ENCODE measurements at regions not wholly inside any gene's neighbourhood (a gene's known extent, or its start where the extent isn't known, plus 50 kb on each side); places are given as distances from the start of the nearest gene placed in this dataset.

- 85 to 94% (median 89%) methylated on average over 20 of the region's 20 CpGs for WGBS, 5 donors
- intact Hi-C loops (cut with DNase I; ENCODE audit: low total_unique reads): no loop called here
- DNase-seq: no peak
- Histone ChIP-seq H3K4me1 (no peaks in the 10 kb centered on the region), H3K36me3 (no peaks in the 10 kb centered on the region), H3K9me3 (no peaks in the 10 kb centered on the region), H3K27ac (no peak overlapping the region), H3K27me3 (replicated peaks in 1 of 7) (peaks cover 0 to 29% (median 0%) of the 10 kb centered on the region in 7 donors), H3K4me3 (no peak overlapping the region)
- no peak for TF ChIP-seq CTCF (IDR thresholded peaks at IDR 0.05 in 8 of 11, conservative IDR thresholded peaks at IDR 0.05 in 3 of 11)
- no peak for TF ChIP-seq POLR2A (IDR thresholded peaks at IDR 0.05)
These were observed 197.1 kb upstream of the C2CD4B start for GRCh38 chr15:62362144-62362543.

- H3K4me1 ChIP-seq: no peaks in the 10 kb centered on the region
- intact Hi-C loops (cut with DNase I; ENCODE audit: low total_unique reads): no loop called here
- DNase-seq: no peak
- no peak overlapping the region for H3K27ac ChIP-seq
- WGBS, 5 donors: 57 to 69% (median 63%) methylated on average over 5 of the region's 5 CpGs
- no peak for TF ChIP-seq POLR2AphosphoS5 (IDR thresholded peaks at IDR 0.05)
- no peak for TF ChIP-seq CTCF (IDR thresholded peaks at IDR 0.05 in 8 of 11, conservative IDR thresholded peaks at IDR 0.05 in 3 of 11)
- TF ChIP-seq POLR2A (IDR thresholded peaks at IDR 0.05): no peak
- H3K36me3 ChIP-seq: no peaks in the 10 kb centered on the region
- peaks cover 0 to 30% (median 0%) of the 10 kb centered on the region in 7 donors for H3K27me3 ChIP-seq (replicated peaks in 1 of 7)
- no peak overlapping the region for H3K4me3 ChIP-seq
- no peaks in the 10 kb centered on the region for H3K9me3 ChIP-seq
These were observed 197.5 kb upstream of the C2CD4B start for GRCh38 chr15:62362608-62363007.

- no peaks in the 10 kb centered on the region for H3K36me3 ChIP-seq
- no peak overlapping the region for H3K27ac ChIP-seq
- no peaks in the 10 kb centered on the region for H3K9me3 ChIP-seq
- H3K4me1 ChIP-seq: no peaks in the 10 kb centered on the region
- no peak for DNase-seq
- 68 to 90% (median 76%) methylated on average over 1 of the region's 1 CpG for whole genome bisulfite sequencing, 5 donors
- H3K4me3 ChIP-seq: no peak overlapping the region
- peaks cover 0 to 29% (median 0%) of the 10 kb centered on the region in 7 donors for H3K27me3 ChIP-seq (replicated peaks in 1 of 7)
- TF ChIP-seq POLR2A (IDR thresholded peaks at IDR 0.05): no peak
- no peak for TF ChIP-seq POLR2AphosphoS5 (IDR thresholded peaks at IDR 0.05)
- no peak for TF ChIP-seq CTCF (IDR thresholded peaks at IDR 0.05 in 8 of 11, conservative IDR thresholded peaks at IDR 0.05 in 3 of 11)
- intact Hi-C loops (cut with DNase I; ENCODE audit: low total_unique reads): no loop called here
These were observed 198.8 kb upstream of the C2CD4B start for GRCh38 chr15:62363913-62364312.

- DNase-seq: no peak
- TF ChIP-seq CTCF (IDR thresholded peaks at IDR 0.05 in 8 of 11, conservative IDR thresholded peaks at IDR 0.05 in 3 of 11): no peak
- TF ChIP-seq POLR2A (IDR thresholded peaks at IDR 0.05): no peak
- TF ChIP-seq POLR2AphosphoS5 (IDR thresholded peaks at IDR 0.05): no peak
- H3K27ac ChIP-seq: no peak overlapping the region
- intact Hi-C loops (cut with DNase I; ENCODE audit: low total_unique reads): no loop called here
- 75 to 84% (median 80%) methylated on average over 4 of the region's 4 CpGs for WGBS, 5 donors
- peaks cover 0 to 29% (median 0%) of the 10 kb centered on the region in 7 donors for H3K27me3 ChIP-seq (replicated peaks in 1 of 7)
- H3K9me3 ChIP-seq: no peaks in the 10 kb centered on the region
- no peak overlapping the region for H3K4me3 ChIP-seq
- H3K4me1 ChIP-seq: no peaks in the 10 kb centered on the region
- no peaks in the 10 kb centered on the region for H3K36me3 ChIP-seq
These were observed 200.8 kb upstream of the C2CD4B start for GRCh38 chr15:62365795-62366442.
